ENCODE measurements at regions not wholly inside any gene's neighbourhood (a gene's known extent, or its start where the extent isn't known, plus 50 kb on each side); places are given as distances from the start of the nearest gene placed in this dataset.
"Not testable (repeated sequence)": the region's sequence is repeated elsewhere in the genome, so short reads cannot be mapped to it uniquely, and the experiment has no call there.

GRCh38 chr10:53052521-53053164 lies 280.1 kb upstream of the MBL2 start:
- no peak for DNase-seq

GRCh38 chr10:53045315-53045714 lies 272.7 kb upstream of the MBL2 start:
- no peak for DNase-seq

- DNase-seq = not testable (repeated sequence)
These were observed 263.2 kb upstream of the MBL2 start for GRCh38 chr10:53035823-53036222.

- DNase-seq = no peak
These were observed 260.8 kb upstream of the MBL2 start for GRCh38 chr10:53033396-53033795.

GRCh38 chr10:53029872-53030849 lies 257.6 kb upstream of the MBL2 start:
- not testable (repeated sequence) for DNase-seq

- no peak for DNase-seq
These were observed 256.9 kb upstream of the MBL2 start for GRCh38 chr10:53029449-53029848.

- not testable (repeated sequence) for DNase-seq
These were observed 253.2 kb upstream of the MBL2 start for GRCh38 chr10:53025765-53026164.

- DNase-seq = no peak
These were observed 252.7 kb upstream of the MBL2 start for GRCh38 chr10:53025172-53025711.

- no peak for DNase-seq
These were observed 250.8 kb upstream of the MBL2 start for GRCh38 chr10:53023411-53023810.

- no peak for DNase-seq
These were observed 250.1 kb upstream of the MBL2 start for GRCh38 chr10:53022611-53023088.

GRCh38 chr10:53013201-53013810 lies 240.7 kb upstream of the MBL2 start:
- DNase-seq = no peak

GRCh38 chr10:53009961-53010907 lies 237.7 kb upstream of the MBL2 start:
- no peak for DNase-seq

- DNase-seq = no peak
These were observed 234.9 kb upstream of the MBL2 start for GRCh38 chr10:53007527-53007842.

- DNase-seq = no peak
These were observed 234.3 kb upstream of the MBL2 start for GRCh38 chr10:53006663-53007526.

GRCh38 chr10:53005612-53006345 lies 233.2 kb upstream of the MBL2 start:
- no peak for DNase-seq

- DNase-seq = no peak
These were observed 230.5 kb upstream of the MBL2 start for GRCh38 chr10:53003094-53003493.

- no peak for DNase-seq
These were observed 227.1 kb upstream of the MBL2 start for GRCh38 chr10:52999681-53000080.

GRCh38 chr10:52999258-52999657 lies 226.7 kb upstream of the MBL2 start:
- DNase-seq = no peak

- DNase-seq = no peak
These were observed 224.4 kb upstream of the MBL2 start for GRCh38 chr10:52997007-52997406.

GRCh38 chr10:52994370-52994769 lies 221.8 kb upstream of the MBL2 start:
- DNase-seq = no peak

All from stimulated activated CD4-positive, alpha-beta T cell treated with anti-CD3 and anti-CD28 coated beads, Interleukin-2, amount 100 ng/mL, for 48 hours (primary cell).